ENCODE measurements at regions not wholly inside any gene's neighbourhood (a gene's known extent, or its start where the extent isn't known, plus 50 kb on each side); places are given as distances from the start of the nearest gene placed in this dataset.
"Not testable (repeated sequence)": the region's sequence is repeated elsewhere in the genome, so short reads cannot be mapped to it uniquely, and the experiment has no call there.

DNA sequence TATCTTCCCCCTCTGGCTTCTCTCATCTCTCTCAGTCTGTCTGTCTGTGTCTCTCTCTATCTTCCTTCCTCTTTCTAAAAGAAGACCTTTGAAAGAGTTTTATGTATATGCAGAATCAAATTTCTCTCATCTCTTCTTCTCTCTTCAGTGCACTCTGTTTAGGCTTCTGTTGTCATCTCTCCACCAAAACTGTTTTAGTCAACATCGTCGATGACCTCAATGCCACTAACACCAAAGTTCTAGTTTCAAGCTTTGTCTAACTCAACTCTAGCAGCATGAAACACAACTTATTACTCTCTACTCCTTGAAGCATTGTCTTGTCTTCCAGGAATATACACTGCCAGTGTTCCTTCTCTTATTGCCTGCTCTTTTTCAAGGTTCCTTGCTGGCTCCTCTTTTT, 163.9 kb downstream of the POTEC start:
- TF ChIP-seq, protein P1, sequence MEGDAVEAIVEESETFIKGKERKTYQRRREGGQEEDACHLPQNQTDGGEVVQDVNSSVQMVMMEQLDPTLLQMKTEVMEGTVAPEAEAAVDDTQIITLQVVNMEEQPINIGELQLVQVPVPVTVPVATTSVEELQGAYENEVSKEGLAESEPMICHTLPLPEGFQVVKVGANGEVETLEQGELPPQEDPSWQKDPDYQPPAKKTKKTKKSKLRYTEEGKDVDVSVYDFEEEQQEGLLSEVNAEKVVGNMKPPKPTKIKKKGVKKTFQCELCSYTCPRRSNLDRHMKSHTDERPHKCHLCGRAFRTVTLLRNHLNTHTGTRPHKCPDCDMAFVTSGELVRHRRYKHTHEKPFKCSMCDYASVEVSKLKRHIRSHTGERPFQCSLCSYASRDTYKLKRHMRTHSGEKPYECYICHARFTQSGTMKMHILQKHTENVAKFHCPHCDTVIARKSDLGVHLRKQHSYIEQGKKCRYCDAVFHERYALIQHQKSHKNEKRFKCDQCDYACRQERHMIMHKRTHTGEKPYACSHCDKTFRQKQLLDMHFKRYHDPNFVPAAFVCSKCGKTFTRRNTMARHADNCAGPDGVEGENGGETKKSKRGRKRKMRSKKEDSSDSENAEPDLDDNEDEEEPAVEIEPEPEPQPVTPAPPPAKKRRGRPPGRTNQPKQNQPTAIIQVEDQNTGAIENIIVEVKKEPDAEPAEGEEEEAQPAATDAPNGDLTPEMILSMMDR (tag by site-specific recombination; IDR thresholded peaks at IDR 0.05) = not testable (repeated sequence)
- TF ChIP-seq ZNF266 (tag by site-specific recombination; IDR thresholded peaks at IDR 0.05; ENCODE audit: low read depth); ZNF561 (tag by site-specific recombination; IDR thresholded peaks at IDR 0.05; ENCODE audit: borderline replicate concordance); YY1 (tag by site-specific recombination; IDR thresholded peaks at IDR 0.05); KLF1 (tag by site-specific recombination; IDR thresholded peaks at IDR 0.05); ZNF223 (tag by site-specific recombination; IDR thresholded peaks at IDR 0.05): not testable (repeated sequence)
